Esophagus squamous epithelium (tissue), 5 donors: ENCODE measurements at regions not wholly inside any gene's neighbourhood (a gene's known extent, or its start where the extent isn't known, plus 50 kb on each side); places are given as distances from the start of the nearest gene placed in this dataset.

Experiments
- DNase-seq: peaks from one replicate; lab custom pipeline; 2025; lab: John Stamatoyannopoulos, UW
- H3K27ac ChIP-seq, 4 donors: fragments of 200-600 bp; sonication (generic); one replicate each; pipeline ENCODE4 v1.5.1; 2016 to 2019; ENCODE audit warnings: mild to moderate bottlenecking in 1 of 4
- H3K27me3 ChIP-seq, 4 donors: fragments of 200-600 bp; sonication (generic); 1 replicate in 3 of 4; 2 replicates in 1 of 4; pipeline versions ENCODE4 v1.5.1 to v1.6.0; 2017 to 2021; ENCODE audit warnings: antibody characterized with exemption in 1 of 4
- H3K36me3 ChIP-seq, 3 donors: fragments of 200-600 bp; sonication (generic); one replicate each; pipeline ENCODE4 v1.5.1; 2016 to 2019
- H3K4me1 ChIP-seq, 3 donors: fragments of 200-600 bp; sonication (generic); one replicate each; pipeline ENCODE4 v1.5.1; 2017 to 2019
- H3K4me3 ChIP-seq, 4 donors: fragments of 200-600 bp; sonication (generic); 1 replicate in 3 of 4; 2 replicates in 1 of 4; pipeline ENCODE4 v1.5.1; 2016 to 2019; ENCODE audit warnings: mild to moderate bottlenecking in 2 of 4, moderate library complexity in 1 of 4
- H3K9me3 ChIP-seq, 3 donors: fragments of 200-600 bp; sonication (generic); one replicate each; pipeline ENCODE4 v1.5.1; 2016 to 2019
- CTCF ChIP-seq, 6 experiments: fragments of 450-650 bp in 4 of 6; fragments of 200-600 bp in 2 of 6; sonication (generic) in 2 of 6; IDR thresholded peaks; one replicate each; pipeline ENCODE4 v1.5.1; 2016 to 2019; ENCODE audit warnings: antibody characterized with exemption in 6 of 6, mild to moderate bottlenecking in 4 of 6, moderate library complexity in 4 of 6
- POLR2A ChIP-seq, 4 donors: fragments of 450-650 bp; IDR thresholded peaks; one replicate each; pipeline ENCODE4 v1.6.1; 2017; ENCODE audit warnings: antibody characterized with exemption in 4 of 4, mild to moderate bottlenecking in 4 of 4, moderate library complexity in 3 of 4
- WGBS, 2 donors: methylation state at CpG; one replicate each; pipeline ENCODE4 v1.1.5; 2018; 5-methylcytosine and 5-hydroxymethylcytosine counted together
- intact Hi-C: fragments of 100-400 bp; cut with DNase I; formaldehyde crosslinking; loops from one replicate; pipeline ENCODE4 v1.15.0; 2022
- donor health status: DM: yes; HTN: yes; CAD: no.

GRCh38 chr10:91103384-91104192 is 116.9 kb upstream of the PCGF5 start:
- intact Hi-C loops = no loop called here
- no peak for DNase-seq
- H3K9me3 ChIP-seq = peaks cover 0 to 8% (median 0%) of the 10 kb centered on the region in 3 donors

GRCh38 chr10:91104193-91105041 is 116.0 kb upstream of the PCGF5 start:
- TF ChIP-seq POLR2A (IDR thresholded peaks at IDR 0.05) (no peak), CTCF (IDR thresholded peaks at IDR 0.05) (no peak)
- Histone ChIP-seq H3K27ac (no peak overlapping the region), H3K27me3 (peaks cover 0 to 32% (median 0%) of the 10 kb centered on the region in 4 donors), H3K9me3 (peaks cover 0 to 7% (median 0%) of the 10 kb centered on the region in 3 donors), H3K4me1 (no peaks in the 10 kb centered on the region), H3K36me3 (no peaks in the 10 kb centered on the region), H3K4me3 (no peak overlapping the region)
- intact Hi-C loops = no loop called here
- no peak for DNase-seq
- 49 to 52% methylated on average over 12 of the region's 13 CpGs for WGBS, 2 donors

More at GRCh38 chr10:91103384-91104192, 116.9 kb upstream of the PCGF5 start:
- no peak overlapping the region for H3K27ac ChIP-seq
- no peak overlapping the region for H3K4me3 ChIP-seq
- WGBS, 2 donors = 37 to 53% methylated on average over 5 of the region's 5 CpGs
- H3K27me3 ChIP-seq = peaks cover 0 to 32% (median 0%) of the 10 kb centered on the region in 4 donors
- no peaks in the 10 kb centered on the region for H3K36me3 ChIP-seq
- no peaks in the 10 kb centered on the region for H3K4me1 ChIP-seq
- TF ChIP-seq POLR2A (IDR thresholded peaks at IDR 0.05) = no peak

GRCh38 chr10:91105269-91105668 is 115.2 kb upstream of the PCGF5 start:
- intact Hi-C loops = no loop called here
- WGBS, 2 donors = 86% methylated on average over 2 of the region's 2 CpGs; no CpG with 5 or more reads in 1 of the 2 donors
- no peak for DNase-seq
- Histone ChIP-seq H3K27ac (no peak overlapping the region), H3K4me1 (no peaks in the 10 kb centered on the region), H3K4me3 (no peak overlapping the region), H3K36me3 (no peaks in the 10 kb centered on the region), H3K27me3 (peaks cover 0 to 32% (median 0%) of the 10 kb centered on the region in 4 donors), H3K9me3 (peaks cover 0 to 7% (median 0%) of the 10 kb centered on the region in 3 donors)
- TF ChIP-seq CTCF (IDR thresholded peaks at IDR 0.05) (no peak), POLR2A (IDR thresholded peaks at IDR 0.05) (no peak)

- H3K4me1 ChIP-seq = no peaks in the 10 kb centered on the region
- no peaks in the 10 kb centered on the region for H3K36me3 ChIP-seq
- no peak for DNase-seq
- H3K27me3 ChIP-seq = peaks cover 0 to 17% (median 0%) of the 10 kb centered on the region in 4 donors
- H3K9me3 ChIP-seq = peaks cover 0 to 7% (median 0%) of the 10 kb centered on the region in 3 donors
- H3K4me3 ChIP-seq = no peak overlapping the region
- TF ChIP-seq POLR2A (IDR thresholded peaks at IDR 0.05) (no peak), CTCF (IDR thresholded peaks at IDR 0.05) (no peak)
- no peak overlapping the region for H3K27ac ChIP-seq
- intact Hi-C loops = no loop called here
Observed at GRCh38 chr10:91108820-91109219, 111.6 kb upstream of the PCGF5 start.

GRCh38 chr10:91111060-91111459 is 109.4 kb upstream of the PCGF5 start:
- no peaks in the 10 kb centered on the region for H3K4me1 ChIP-seq
- no peak overlapping the region for H3K4me3 ChIP-seq
- no peaks in the 10 kb centered on the region for H3K36me3 ChIP-seq
- TF ChIP-seq CTCF (IDR thresholded peaks at IDR 0.05) (no peak), POLR2A (IDR thresholded peaks at IDR 0.05) (no peak)
- intact Hi-C loops = no loop called here
- peaks cover 0 to 7% (median 0%) of the 10 kb centered on the region in 3 donors for H3K9me3 ChIP-seq
- DNase-seq = no peak
- WGBS, 2 donors = 90 to 91% methylated on average over 3 of the region's 3 CpGs
- no peak overlapping the region for H3K27ac ChIP-seq
- no peaks in the 10 kb centered on the region for H3K27me3 ChIP-seq
